PC-9 (cell line): ENCODE measurements at regions not wholly inside any gene's neighbourhood (a gene's known extent, or its start where the extent isn't known, plus 50 kb on each side); places are given as distances from the start of the nearest gene placed in this dataset.

Experiments
- EZH2 ChIP-seq: fragments of 200-600 bp; sonication (generic); IDR thresholded peaks from 2 replicates; pipeline ENCODE4 v1.8.0; 2017; ENCODE audit warnings: antibody characterized with exemption, low read depth
- TF ChIP-seq, protein P1 (sequence below): fragments of 200-600 bp; sonication (generic); conservative IDR thresholded peaks from 2 replicates; pipeline ENCODE4 v1.6.1; 2017; ENCODE audit warnings: mixed run types, antibody characterized with exemption, mild to moderate bottlenecking, moderate library complexity

DNA sequence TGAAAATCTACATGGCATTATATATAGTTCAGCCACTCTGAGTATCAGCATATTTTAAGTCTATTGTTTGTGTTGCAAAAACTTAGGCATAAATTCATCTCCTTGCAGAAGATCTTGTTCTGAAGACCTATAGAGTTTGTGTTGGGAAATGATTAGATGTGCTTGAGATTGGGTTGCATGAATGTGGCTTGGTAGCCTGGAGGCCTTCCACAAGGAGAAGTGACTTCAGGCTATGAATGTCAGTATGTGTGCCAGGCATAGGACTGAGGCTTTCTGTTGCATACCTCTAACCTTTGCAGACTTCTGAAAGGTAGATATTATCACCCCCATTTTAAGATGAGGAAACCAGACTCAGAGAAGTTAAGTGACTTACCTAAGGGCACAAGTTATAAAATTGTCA is 188.6 kb downstream of the OLFM4 start:
- TF ChIP-seq, protein P1, sequence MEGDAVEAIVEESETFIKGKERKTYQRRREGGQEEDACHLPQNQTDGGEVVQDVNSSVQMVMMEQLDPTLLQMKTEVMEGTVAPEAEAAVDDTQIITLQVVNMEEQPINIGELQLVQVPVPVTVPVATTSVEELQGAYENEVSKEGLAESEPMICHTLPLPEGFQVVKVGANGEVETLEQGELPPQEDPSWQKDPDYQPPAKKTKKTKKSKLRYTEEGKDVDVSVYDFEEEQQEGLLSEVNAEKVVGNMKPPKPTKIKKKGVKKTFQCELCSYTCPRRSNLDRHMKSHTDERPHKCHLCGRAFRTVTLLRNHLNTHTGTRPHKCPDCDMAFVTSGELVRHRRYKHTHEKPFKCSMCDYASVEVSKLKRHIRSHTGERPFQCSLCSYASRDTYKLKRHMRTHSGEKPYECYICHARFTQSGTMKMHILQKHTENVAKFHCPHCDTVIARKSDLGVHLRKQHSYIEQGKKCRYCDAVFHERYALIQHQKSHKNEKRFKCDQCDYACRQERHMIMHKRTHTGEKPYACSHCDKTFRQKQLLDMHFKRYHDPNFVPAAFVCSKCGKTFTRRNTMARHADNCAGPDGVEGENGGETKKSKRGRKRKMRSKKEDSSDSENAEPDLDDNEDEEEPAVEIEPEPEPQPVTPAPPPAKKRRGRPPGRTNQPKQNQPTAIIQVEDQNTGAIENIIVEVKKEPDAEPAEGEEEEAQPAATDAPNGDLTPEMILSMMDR: no peak
- no peak for TF ChIP-seq EZH2
